Adrenal gland (tissue), 9 donors: ENCODE measurements at regions not wholly inside any gene's neighbourhood (a gene's known extent, or its start where the extent isn't known, plus 50 kb on each side); places are given as distances from the start of the nearest gene placed in this dataset.

Experiments used
- DNase-seq, 7 donors: peaks; one replicate each; pipeline ENCODE4 v3.0.0-alpha.2; 2019 to 2020
- H3K27ac ChIP-seq, 5 donors: fragments of 200-600 bp; sonication (generic) in 4 of 5; 1 replicate in 3 of 5; 2 replicates in 2 of 5; pipeline versions ENCODE4 v1.5.1 to v1.8.0; 2016 to 2020; ENCODE audit warnings: mild to moderate bottlenecking in 1 of 5
- H3K27me3 ChIP-seq: fragments of 200-600 bp; 2 replicates; pipeline ENCODE4 v1.8.0; 2021
- H3K36me3 ChIP-seq, 2 donors: fragments of 200-600 bp; replicated peaks in 1 of 2; 1 replicate in 1 of 2; 2 replicates in 1 of 2; pipeline versions ENCODE4 v1.5.1 to v1.8.0; 2018 to 2022
- H3K4me1 ChIP-seq, 2 donors: fragments of 200-600 bp; replicated peaks in 1 of 2; 1 replicate in 1 of 2; 2 replicates in 1 of 2; pipeline versions ENCODE4 v1.5.1 to v1.8.0; 2018 to 2021
- H3K4me3 ChIP-seq, 4 donors: fragments of 200-600 bp; sonication (generic) in 3 of 4; one replicate each; pipeline ENCODE4 v1.5.1; 2016 to 2018
- H3K9me3 ChIP-seq, 3 donors: fragments of 200-600 bp; sonication (generic) in 1 of 3; replicated peaks in 1 of 3; 1 replicate in 2 of 3; 2 replicates in 1 of 3; pipeline versions ENCODE4 v1.5.1 to v1.8.0; 2016 to 2021
- POLR2A ChIP-seq, 2 donors: fragments of 450-650 bp; IDR thresholded peaks; one replicate each; pipeline ENCODE4 v1.6.1; 2017; ENCODE audit warnings: antibody characterized with exemption in 2 of 2, mild to moderate bottlenecking in 2 of 2, moderate library complexity in 1 of 2
- WGBS, 4 donors: extraction: QIAGEN DNeasy Blood & Tissue Kit in 2 of 4; methylation state at CpG; one replicate each; pipeline versions ENCODE4 v1.1.5 to v1.1.7; 2013 to 2017; 5-methylcytosine and 5-hydroxymethylcytosine counted together
- intact Hi-C, 2 donors: fragments of 100-400 bp; cut with DNase I; formaldehyde crosslinking; loops; one replicate each; pipeline versions ENCODE4 v1.14.1 to v1.15.0; 2022 to 2023
- TF ChIP-seq, protein P1 (sequence below), 6 experiments: fragments of 450-650 bp in 4 of 6; fragments of 200-600 bp in 2 of 6; sonication (generic) in 1 of 6; IDR thresholded peaks; 1 replicate in 5 of 6; 2 replicates in 1 of 6; pipeline versions ENCODE4 v1.5.1 to v1.8.0; 2016 to 2021; ENCODE audit warnings: antibody characterized with exemption in 6 of 6, mild to moderate bottlenecking in 2 of 6, moderate library complexity in 1 of 6
- donor health status: healthy with polysubstance abuse.
- donor health status: Bipolar disorder and iron deficiency.
- donor health status: DM: yes; HTN: yes; CAD: no.
- donor health status: DM: no; HTN: no; CAD: no.
- donor health status: DM: no; HTN: no; CAD: no.

DNA sequence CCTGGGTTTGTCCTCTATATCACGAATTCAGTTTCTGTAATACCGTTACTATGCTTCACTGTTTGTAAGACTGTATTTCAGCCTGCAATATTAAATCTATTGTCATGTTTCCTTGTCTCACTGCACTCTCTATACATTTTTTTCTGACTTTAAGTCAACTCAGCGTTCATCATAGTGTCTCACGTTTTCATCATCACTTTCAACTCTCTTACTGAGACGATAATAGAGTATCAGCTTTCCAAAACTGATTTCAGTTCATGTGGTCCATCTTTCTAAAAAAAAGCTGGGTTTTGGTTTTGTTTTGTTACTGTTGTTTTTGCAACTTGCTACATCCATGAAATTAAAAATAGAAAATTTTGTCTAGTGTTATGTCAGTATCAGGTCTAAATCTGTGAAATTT is 147.7 kb downstream of the TMEM47 start:
- TF ChIP-seq, protein P1, sequence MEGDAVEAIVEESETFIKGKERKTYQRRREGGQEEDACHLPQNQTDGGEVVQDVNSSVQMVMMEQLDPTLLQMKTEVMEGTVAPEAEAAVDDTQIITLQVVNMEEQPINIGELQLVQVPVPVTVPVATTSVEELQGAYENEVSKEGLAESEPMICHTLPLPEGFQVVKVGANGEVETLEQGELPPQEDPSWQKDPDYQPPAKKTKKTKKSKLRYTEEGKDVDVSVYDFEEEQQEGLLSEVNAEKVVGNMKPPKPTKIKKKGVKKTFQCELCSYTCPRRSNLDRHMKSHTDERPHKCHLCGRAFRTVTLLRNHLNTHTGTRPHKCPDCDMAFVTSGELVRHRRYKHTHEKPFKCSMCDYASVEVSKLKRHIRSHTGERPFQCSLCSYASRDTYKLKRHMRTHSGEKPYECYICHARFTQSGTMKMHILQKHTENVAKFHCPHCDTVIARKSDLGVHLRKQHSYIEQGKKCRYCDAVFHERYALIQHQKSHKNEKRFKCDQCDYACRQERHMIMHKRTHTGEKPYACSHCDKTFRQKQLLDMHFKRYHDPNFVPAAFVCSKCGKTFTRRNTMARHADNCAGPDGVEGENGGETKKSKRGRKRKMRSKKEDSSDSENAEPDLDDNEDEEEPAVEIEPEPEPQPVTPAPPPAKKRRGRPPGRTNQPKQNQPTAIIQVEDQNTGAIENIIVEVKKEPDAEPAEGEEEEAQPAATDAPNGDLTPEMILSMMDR (IDR thresholded peaks at IDR 0.05) = no peak
- no peak for TF ChIP-seq POLR2A (IDR thresholded peaks at IDR 0.05)
- Histone ChIP-seq H3K9me3 (no peaks in the 10 kb centered on the region), H3K27me3 (no peaks in the 10 kb centered on the region), H3K36me3 (no peaks in the 10 kb centered on the region), H3K4me3 (no peak overlapping the region), H3K27ac (no peak overlapping the region), H3K4me1 (no peaks in the 10 kb centered on the region)
- WGBS, 4 donors = 52 to 79% (median 69%) methylated on average over 5 of the region's 5 CpGs
- intact Hi-C loops = no loop called here
- no peak for DNase-seq

DNA sequence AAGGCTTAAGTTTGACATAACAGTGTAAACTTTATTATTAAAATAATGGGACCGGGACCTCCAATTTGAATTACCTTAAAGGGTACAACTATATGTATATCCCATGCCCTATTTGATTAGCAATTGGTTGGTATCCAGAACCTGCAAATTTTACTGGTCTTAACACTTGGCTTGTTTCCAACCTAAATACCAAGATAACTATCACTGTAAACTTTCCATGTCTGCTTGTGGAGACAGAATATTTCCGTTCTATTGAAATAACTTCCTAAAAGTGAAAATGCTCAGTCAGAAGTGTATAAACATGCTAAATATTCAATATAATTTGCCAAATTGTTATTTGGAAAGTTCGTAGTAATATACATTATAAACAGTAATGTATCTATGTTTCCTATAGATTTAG is 154.0 kb downstream of the TMEM47 start:
- intact Hi-C loops = no loop called here
- 57 to 80% (median 64%) methylated on average over 3 of the region's 3 CpGs for WGBS, 4 donors

DNA sequence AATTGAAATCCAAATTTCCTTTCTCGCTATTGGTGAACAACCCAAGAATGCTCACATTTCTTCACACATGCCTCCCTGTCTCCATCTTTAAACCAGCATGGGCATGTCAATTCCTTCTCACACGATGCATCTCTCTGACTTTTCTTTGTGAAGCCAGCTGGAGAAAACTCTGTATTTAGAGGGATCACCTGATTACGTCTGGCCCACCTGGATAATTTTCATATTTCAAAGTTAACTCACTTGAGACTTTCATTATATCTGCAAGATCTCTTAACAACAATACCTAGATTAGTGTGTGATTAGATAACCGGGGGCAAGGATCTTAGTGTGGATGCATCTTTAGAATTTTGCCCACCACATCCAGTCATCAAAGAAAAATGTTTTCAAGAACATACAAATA is 164.0 kb downstream of the TMEM47 start:
- intact Hi-C loops = no loop called here
- 57 to 92% (median 77%) methylated on average over 4 of the region's 4 CpGs for WGBS, 4 donors
- DNase-seq = no peak
- Histone ChIP-seq H3K36me3 (no peaks in the 10 kb centered on the region), H3K4me1 (no peaks in the 10 kb centered on the region), H3K27me3 (no peaks in the 10 kb centered on the region), H3K9me3 (no peaks in the 10 kb centered on the region), H3K27ac (no peak overlapping the region), H3K4me3 (no peak overlapping the region)
- TF ChIP-seq POLR2A (IDR thresholded peaks at IDR 0.05) = no peak
- TF ChIP-seq, protein P1 (IDR thresholded peaks at IDR 0.05) = no peak

More for the DNA sequence above, 154.0 kb downstream of the TMEM47 start:
- no peaks in the 10 kb centered on the region for H3K4me1 ChIP-seq
- no peak overlapping the region for H3K27ac ChIP-seq
- H3K27me3 ChIP-seq = no peaks in the 10 kb centered on the region
- H3K9me3 ChIP-seq = no peaks in the 10 kb centered on the region
- H3K4me3 ChIP-seq = no peak overlapping the region
- no peaks in the 10 kb centered on the region for H3K36me3 ChIP-seq
- DNase-seq = no peak
- TF ChIP-seq, protein P1 (IDR thresholded peaks at IDR 0.05) = no peak
- no peak for TF ChIP-seq POLR2A (IDR thresholded peaks at IDR 0.05)

DNA sequence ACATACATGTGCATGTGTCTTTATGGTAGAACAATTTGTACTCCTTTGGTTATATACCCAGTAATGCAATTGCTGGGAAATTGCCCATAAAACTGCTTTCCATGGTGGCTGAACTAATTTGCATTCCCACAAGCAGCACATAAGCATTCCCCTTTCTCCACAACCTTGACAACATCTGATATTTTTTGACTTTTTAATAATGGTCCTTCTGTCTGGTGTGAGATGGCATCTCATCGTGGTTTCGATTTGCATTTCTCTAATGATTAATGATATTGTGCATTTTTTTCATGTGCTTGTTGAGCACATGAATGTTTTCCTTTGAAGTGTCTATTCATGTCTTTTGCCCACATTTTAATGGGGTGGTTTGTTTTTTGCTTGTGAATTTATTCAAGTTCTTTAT is 166.0 kb downstream of the TMEM47 start:
- no peak for DNase-seq
- no peaks in the 10 kb centered on the region for H3K4me1 ChIP-seq
- no peak for TF ChIP-seq POLR2A (IDR thresholded peaks at IDR 0.05)
- TF ChIP-seq, protein P1 (IDR thresholded peaks at IDR 0.05) = no peak
- no peaks in the 10 kb centered on the region for H3K9me3 ChIP-seq
- H3K4me3 ChIP-seq = no peak overlapping the region
- intact Hi-C loops = no loop called here
- H3K27ac ChIP-seq = no peak overlapping the region
- no peaks in the 10 kb centered on the region for H3K27me3 ChIP-seq
- no peaks in the 10 kb centered on the region for H3K36me3 ChIP-seq
- WGBS, 4 donors = 74 to 77% (median 77%) methylated on average over 2 of the region's 2 CpGs
